PFSK-1 (cell line): ENCODE measurements at regions not wholly inside any gene's neighbourhood (a gene's known extent, or its start where the extent isn't known, plus 50 kb on each side); places are given as distances from the start of the nearest gene placed in this dataset.

Source experiments
- FOXP2 ChIP-seq: optimal IDR thresholded peaks from 2 replicates; pipeline ENCODE3; 2011; ENCODE audit warnings: borderline replicate concordance, control low read depth, inconsistent platforms; ENCODE audit not compliant: insufficient read depth; ENCODE audit errors: extremely low read length, extremely low read depth
- POLR2AphosphoS5 ChIP-seq: IDR thresholded peaks from 2 replicates; pipeline ENCODE4 v1.6.1; 2012; ENCODE audit warnings: low read depth, mild to moderate bottlenecking, control low read depth, low read length, moderate library complexity
- SIN3A ChIP-seq: IDR thresholded peaks from 2 replicates; pipeline ENCODE4 v1.6.1; 2012; ENCODE audit warnings: mild to moderate bottlenecking, low read length, moderate library complexity, borderline replicate concordance; ENCODE audit not compliant: insufficient read depth
- TAF1 ChIP-seq: IDR thresholded peaks from 2 replicates; pipeline ENCODE4 v1.6.1; 2012; ENCODE audit warnings: low read length, control low read depth, borderline replicate concordance; ENCODE audit not compliant: insufficient read depth

DNA sequence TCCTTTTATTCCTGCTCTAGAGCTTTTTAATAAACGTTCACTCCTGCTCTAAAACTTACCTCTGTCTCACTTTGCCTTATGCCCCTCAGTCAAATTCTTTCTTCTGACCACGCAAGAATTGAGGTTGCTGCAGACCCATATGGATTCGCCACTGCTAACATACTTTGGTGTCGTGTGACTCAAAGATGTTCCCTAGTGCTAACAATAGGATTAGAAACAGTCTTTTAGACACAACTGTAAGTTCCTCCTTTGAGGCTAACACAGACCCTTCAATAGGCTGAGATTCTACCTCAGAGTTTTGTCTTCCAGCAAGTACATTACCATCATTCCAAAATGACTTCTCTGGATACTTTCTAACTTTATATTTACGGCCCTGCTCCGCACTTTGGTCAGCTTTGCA is 149.5 kb upstream of the COX10 start:
- TF ChIP-seq FOXP2 = no peak
- TF ChIP-seq POLR2AphosphoS5 = no peak
- no peak for TF ChIP-seq SIN3A
- TF ChIP-seq TAF1 = no peak
